Tibial nerve (tissue), 4 donors: ENCODE measurements at regions not wholly inside any gene's neighbourhood (a gene's known extent, or its start where the extent isn't known, plus 50 kb on each side); places are given as distances from the start of the nearest gene placed in this dataset.

Experiments used
- EP300 ChIP-seq, 2 donors: sonication (generic); formaldehyde crosslinking; IDR thresholded peaks; one replicate each; pipeline ENCODE4 v1.6.1; 2017; ENCODE audit warnings: antibody characterized with exemption in 2 of 2, mild to moderate bottlenecking in 1 of 2
- POLR2A ChIP-seq, 2 donors: fragments of 450-650 bp; IDR thresholded peaks; one replicate each; pipeline ENCODE4 v1.6.1; 2017; ENCODE audit warnings: antibody characterized with exemption in 2 of 2, mild to moderate bottlenecking in 2 of 2, moderate library complexity in 2 of 2
- TF ChIP-seq, protein P1 (sequence below), 5 experiments: fragments of 200-600 bp in 3 of 5; fragments of 450-650 bp in 2 of 5; sonication (generic) in 3 of 5; IDR thresholded peaks; one replicate each; pipeline ENCODE4 v1.5.1; 2016 to 2019; ENCODE audit warnings: antibody characterized with exemption in 5 of 5, mild to moderate bottlenecking in 3 of 5, moderate library complexity in 2 of 5

DNA sequence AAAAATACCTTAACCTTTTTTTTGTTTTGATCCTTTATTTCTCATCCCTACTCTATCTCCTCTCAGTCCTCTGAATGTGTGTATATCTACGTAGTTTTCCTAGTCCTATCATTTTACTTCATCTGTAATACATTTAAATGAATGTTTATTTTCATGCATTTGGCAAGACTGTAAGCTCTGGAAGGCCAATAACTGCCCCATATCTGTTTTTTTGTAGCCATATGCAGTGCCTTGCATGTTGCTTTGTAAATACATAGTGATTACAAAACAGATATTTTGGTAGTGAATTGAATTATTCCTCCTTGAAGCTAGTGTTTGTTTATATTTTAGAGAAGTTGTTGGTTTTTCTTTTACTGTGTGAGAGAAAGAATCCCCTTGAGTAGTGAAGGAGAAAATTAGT, 450.2 kb downstream of the PCDH18 start:
- TF ChIP-seq POLR2A (IDR thresholded peaks at IDR 0.05) (no peak), EP300 (IDR thresholded peaks at IDR 0.05) (no peak)
- TF ChIP-seq, protein P1, sequence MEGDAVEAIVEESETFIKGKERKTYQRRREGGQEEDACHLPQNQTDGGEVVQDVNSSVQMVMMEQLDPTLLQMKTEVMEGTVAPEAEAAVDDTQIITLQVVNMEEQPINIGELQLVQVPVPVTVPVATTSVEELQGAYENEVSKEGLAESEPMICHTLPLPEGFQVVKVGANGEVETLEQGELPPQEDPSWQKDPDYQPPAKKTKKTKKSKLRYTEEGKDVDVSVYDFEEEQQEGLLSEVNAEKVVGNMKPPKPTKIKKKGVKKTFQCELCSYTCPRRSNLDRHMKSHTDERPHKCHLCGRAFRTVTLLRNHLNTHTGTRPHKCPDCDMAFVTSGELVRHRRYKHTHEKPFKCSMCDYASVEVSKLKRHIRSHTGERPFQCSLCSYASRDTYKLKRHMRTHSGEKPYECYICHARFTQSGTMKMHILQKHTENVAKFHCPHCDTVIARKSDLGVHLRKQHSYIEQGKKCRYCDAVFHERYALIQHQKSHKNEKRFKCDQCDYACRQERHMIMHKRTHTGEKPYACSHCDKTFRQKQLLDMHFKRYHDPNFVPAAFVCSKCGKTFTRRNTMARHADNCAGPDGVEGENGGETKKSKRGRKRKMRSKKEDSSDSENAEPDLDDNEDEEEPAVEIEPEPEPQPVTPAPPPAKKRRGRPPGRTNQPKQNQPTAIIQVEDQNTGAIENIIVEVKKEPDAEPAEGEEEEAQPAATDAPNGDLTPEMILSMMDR (IDR thresholded peaks at IDR 0.05) = no peak
